GM12878 (cell line): ENCODE measurements at regions not wholly inside any gene's neighbourhood (a gene's known extent, or its start where the extent isn't known, plus 50 kb on each side); places are given as distances from the start of the nearest gene placed in this dataset.

Experiments
- ATAC-seq: fragments of 200-7000 bp; cut with Tn5 transposase; 3 replicates; pipeline ENCODE4 v1.9.1; 2020; ENCODE audit warnings: mild to moderate bottlenecking, moderate library complexity
- BruUV-seq: library from RNA; stranded (reverse); fragments of 400-500 nt; replicated peaks from 2 replicates; lab custom pipeline; 2021; lab: Mats Ljungman, UMichigan
- CTCF ChIA-PET: fragments of 300-600 bp; sonication (Branson Sonifier 250); formaldehyde crosslinking; extraction: SDS; loops from one replicate; lab custom pipeline; 2021; ENCODE audit warnings: inconsistent platforms; lab: Yijun Ruan, JAX
- POLR2A ChIA-PET: fragments of 350-600 bp; formaldehyde crosslinking; extraction: SDS; loops from one replicate; lab custom pipeline; 2021; ENCODE audit warnings: inconsistent platforms; lab: Charles Lee
- RAD21 ChIA-PET: fragments of 300-600 bp; sonication (Branson Sonifier 250); formaldehyde crosslinking; loops from one replicate; lab custom pipeline; 2023; ENCODE audit warnings: antibody characterized with exemption; ENCODE audit not compliant: unreplicated experiment; lab: Charles Lee
- SMC1A ChIA-PET: fragments of 300-600 bp; sonication (Branson Sonifier 250); formaldehyde crosslinking; loops from one replicate; lab custom pipeline; 2023; ENCODE audit not compliant: unreplicated experiment, uncharacterized antibody; lab: Charles Lee
- DNase-seq: peaks from one replicate; pipeline ENCODE4 v3.0.0-alpha.2; 2011; ENCODE audit warnings: low read depth, low spot score
- FAIRE-seq: peaks from 3 replicates; lab custom pipeline; 2011; peaks lifted over from hg19 to GRCh38; lab: Jason Lieb, UNC
- H2AFZ ChIP-seq: 2 replicates; pipeline ENCODE4 v1.6.0; 2011; ENCODE audit warnings: low read depth, low read length, control low read depth; ENCODE audit not compliant: control insufficient read depth
- H3K27ac ChIP-seq: 2 replicates; pipeline ENCODE4 v1.5.1; 2011; ENCODE audit warnings: control low read depth; ENCODE audit not compliant: control insufficient read depth, insufficient read depth
- H3K27me3 ChIP-seq, 2 experiments: replicated peaks in 1 of 2; 2 replicates each; pipeline versions ENCODE4 v1.6.0 to v1.6.1; 2011; ENCODE audit warnings: low read length in 1 of 2; ENCODE audit not compliant: control insufficient read depth in 2 of 2, insufficient read depth in 2 of 2
- H3K36me3 ChIP-seq, 2 experiments: 2 replicates each; pipeline ENCODE4 v1.5.1; 2011; ENCODE audit warnings: low read length in 1 of 2; ENCODE audit not compliant: control insufficient read depth in 2 of 2, insufficient read depth in 2 of 2
- H3K4me1 ChIP-seq: 2 replicates; pipeline ENCODE4 v1.6.1; 2011; ENCODE audit warnings: mild to moderate bottlenecking, low read length, moderate library complexity, mixed read lengths; ENCODE audit not compliant: control insufficient read depth, insufficient read depth
- H3K4me2 ChIP-seq: 2 replicates; pipeline ENCODE4 v1.6.0; 2011; ENCODE audit warnings: control low read depth; ENCODE audit not compliant: control insufficient read depth, insufficient read depth
- H3K4me3 ChIP-seq: fragments of 200-600 bp; sonication (generic); 2 replicates; pipeline ENCODE4 v1.5.1; 2016
- H3K79me2 ChIP-seq: 2 replicates; pipeline ENCODE4 v1.6.0; 2011; ENCODE audit warnings: low read length; ENCODE audit not compliant: control insufficient read depth, insufficient read depth
- H3K9ac ChIP-seq: 2 replicates; pipeline ENCODE4 v1.8.0; 2011; ENCODE audit warnings: low read length, control low read depth, mixed read lengths; ENCODE audit not compliant: control insufficient read depth, insufficient read depth
- H3K9me3 ChIP-seq: replicated peaks from 3 replicates; pipeline ENCODE4 v1.5.1; 2011; ENCODE audit warnings: mild to moderate bottlenecking, low read length; ENCODE audit not compliant: control insufficient read depth, insufficient read depth
- H4K20me1 ChIP-seq: 2 replicates; pipeline ENCODE4 v1.6.0; 2011; ENCODE audit not compliant: control insufficient read depth, insufficient read depth
- BACH1 ChIP-seq: fragments of 450-650 bp; IDR thresholded peaks from 2 replicates; pipeline ENCODE4 v1.6.1; 2017; ENCODE audit warnings: mild to moderate bottlenecking, borderline replicate concordance
- BCL3 ChIP-seq: IDR thresholded peaks from 2 replicates; pipeline ENCODE4 v1.6.1; 2011; ENCODE audit warnings: borderline replicate concordance, low read depth, mild to moderate bottlenecking, moderate library complexity, low read length; ENCODE audit not compliant: insufficient read depth, poor library complexity, severe bottlenecking
- BRCA1 ChIP-seq: IDR thresholded peaks from 2 replicates; pipeline ENCODE4 v1.6.1; 2011; ENCODE audit warnings: low read depth, low read length, improper control_type of control experiment
- CHD4 ChIP-seq: fragments of 200-600 bp; sonication (generic); IDR thresholded peaks from 2 replicates; pipeline ENCODE4 v1.6.1; 2016; ENCODE audit warnings: mild to moderate bottlenecking
- CREB1 ChIP-seq: IDR thresholded peaks from 2 replicates; pipeline ENCODE4 v1.6.1; 2012; ENCODE audit warnings: low read depth, mild to moderate bottlenecking, inconsistent platforms
- E4F1 ChIP-seq: fragments of 450-650 bp; IDR thresholded peaks from 2 replicates; pipeline ENCODE4 v1.6.1; 2018; ENCODE audit warnings: borderline replicate concordance, mild to moderate bottlenecking; ENCODE audit not compliant: partially characterized antibody
- NFXL1 ChIP-seq: fragments of 450-650 bp; IDR thresholded peaks from 2 replicates; pipeline ENCODE4 v1.6.1; 2017; ENCODE audit warnings: antibody characterized with exemption, mild to moderate bottlenecking, borderline replicate concordance
- PAX8 ChIP-seq: fragments of 450-650 bp; IDR thresholded peaks from 2 replicates; pipeline ENCODE4 v1.6.1; 2017; ENCODE audit warnings: mild to moderate bottlenecking, moderate library complexity
- POLR2A ChIP-seq: IDR thresholded peaks from 2 replicates; pipeline ENCODE4 v1.6.1; 2011; ENCODE audit warnings: low read depth, mild to moderate bottlenecking, low read length
- PRDM15 ChIP-seq: fragments of 450-650 bp; formaldehyde crosslinking; IDR thresholded peaks from 2 replicates; pipeline ENCODE4 v1.4.0; 2020; ENCODE audit warnings: mild to moderate bottlenecking, moderate library complexity
- RCOR1 ChIP-seq: conservative IDR thresholded peaks from 2 replicates; pipeline ENCODE4 v1.6.1; 2012; ENCODE audit warnings: low read depth, low read length, improper control_type of control experiment
- SKIL ChIP-seq: fragments of 450-650 bp; IDR thresholded peaks from 2 replicates; pipeline ENCODE4 v1.6.1; 2017; ENCODE audit warnings: mild to moderate bottlenecking, low read depth, inconsistent platforms; ENCODE audit not compliant: poor library complexity, severe bottlenecking
- TARDBP ChIP-seq: IDR thresholded peaks from 2 replicates; pipeline ENCODE4 v1.6.1; 2016; ENCODE audit warnings: borderline replicate concordance
- TCF12 ChIP-seq: IDR thresholded peaks from 2 replicates; pipeline ENCODE4 v1.6.1; 2011; ENCODE audit warnings: low read depth, mild to moderate bottlenecking, low read length
- ZBED1 ChIP-seq: IDR thresholded peaks from 2 replicates; pipeline ENCODE4 v1.6.1; 2016; ENCODE audit warnings: borderline replicate concordance
- ZNF274 ChIP-seq: IDR thresholded peaks from one replicate; pipeline ENCODE4 v1.8.0; 2011; ENCODE audit not compliant: insufficient read length, insufficient read depth
- WGBS: methylation state at CpG from one replicate; pipeline ENCODE4 v1.1.6; 2016; ENCODE audit warnings: low lambda C conversion rate; ENCODE audit not compliant: insufficient replicate concordance, insufficient coverage; ENCODE audit errors: missing lambda C conversion rate; 5-methylcytosine and 5-hydroxymethylcytosine counted together
- in situ Hi-C: fragments of 300-500 bp; cut with MboI; formaldehyde crosslinking; loops from 9 replicates; pipeline ENCODE4 v1.14.3; 2018; ENCODE audit warnings: mixed read lengths
- intact Hi-C: fragments of 100-400 bp; cut with micrococcal nuclease; formaldehyde crosslinking; loops from one replicate; pipeline ENCODE4 v1.14.2; 2022; ENCODE audit not compliant: unreplicated experiment

- ChIA-PET CTCF (interaction anchor here (1.5 kb wide), 1 partner anchor 24 kb away, joined by 3 read pairs; no protein-coding TSS in a partner anchor), SMC1A (interaction anchor here (1.0 to 2.4 kb wide), 3 partner anchors 20 to 86 kb away, joined by 4 to 12 read pairs (median 9); no protein-coding TSS in a partner anchor)
- 97% methylated on average over 8 of the region's 8 CpGs for WGBS
- TF ChIP-seq TCF12 (no peak), TARDBP (no peak), BRCA1 (no peak), RCOR1 (no peak), CREB1 (no peak), PRDM15 (CRISPR knock-in tag) (no peak), PAX8 (no peak), ZNF274 (no peak), ZBED1 (no peak), BCL3 (no peak), POLR2A (no peak), NFXL1 (no peak), SKIL (no peak), CHD4 (no peak), E4F1 (no peak), BACH1 (no peak)
Observed at GRCh38 chr21:36235058-36235582, 78.5 kb downstream of the DOP1B start.

More at GRCh38 chr21:36235058-36235582, 78.5 kb downstream of the DOP1B start:
- H3K4me1 ChIP-seq = peaks cover 6% of the 10 kb centered on the region
- intact Hi-C loops (loop anchor here (5.0 kb wide), 1 partner anchor 87 kb away; the partner anchor contains the start of gene MORC3), in situ Hi-C loops (no loop called here)
- H3K27me3 ChIP-seq = no peaks in the 10 kb centered on the region
- no peak overlapping the region for H3K9ac ChIP-seq
- no peaks in the 10 kb centered on the region for H3K79me2 ChIP-seq
- BruUV-seq = no TSS peak
- no peak overlapping the region for H2AFZ ChIP-seq
- no peak overlapping the region for H3K4me2 ChIP-seq
- no peak overlapping the region for H3K4me3 ChIP-seq
- no peak for ATAC-seq
- H4K20me1 ChIP-seq = no peaks in the 10 kb centered on the region
- no peak for DNase-seq
- no peak overlapping the region for H3K27ac ChIP-seq
- RAD21 ChIA-PET = interaction anchor here (2.4 kb wide), 2 partner anchors 20 to 63 kb away, joined by 6 to 10 read pairs; no protein-coding TSS in a partner anchor
- H3K9me3 ChIP-seq = no peaks in the 10 kb centered on the region
- no peaks in the 10 kb centered on the region; a peak in 1 of 4 replicates for H3K36me3 ChIP-seq
- POLR2A ChIA-PET = interaction anchor here (0.6 to 1.1 kb wide), 3 partner anchors 19 to 88 kb away, joined by 3 read pairs; no protein-coding TSS in a partner anchor
- peak; percentile 7 for FAIRE-seq
